Cardiac fibroblast (primary cell): ENCODE measurements at regions not wholly inside any gene's neighbourhood (a gene's known extent, or its start where the extent isn't known, plus 50 kb on each side); places are given as distances from the start of the nearest gene placed in this dataset.

Experiments used
- DNase-seq, 2 donors: peaks; one replicate each; pipeline versions ENCODE4 v3.0.0 to v3.0.0-alpha.2; 2010; ENCODE audit warnings: low read depth in 2 of 2
- H3K4me3 ChIP-seq, 2 donors: replicated peaks in 1 of 2; 1 replicate in 1 of 2; 2 replicates in 1 of 2; pipeline ENCODE4 v1.5.1; 2011; ENCODE audit warnings: low read depth in 2 of 2, low read length in 2 of 2, mild to moderate bottlenecking in 2 of 2, moderate library complexity in 1 of 2
- TF ChIP-seq, protein P1 (sequence below): IDR thresholded peaks from one replicate; pipeline ENCODE4 v1.5.1; 2011; ENCODE audit warnings: low read depth, mild to moderate bottlenecking, low read length, inconsistent platforms

DNA sequence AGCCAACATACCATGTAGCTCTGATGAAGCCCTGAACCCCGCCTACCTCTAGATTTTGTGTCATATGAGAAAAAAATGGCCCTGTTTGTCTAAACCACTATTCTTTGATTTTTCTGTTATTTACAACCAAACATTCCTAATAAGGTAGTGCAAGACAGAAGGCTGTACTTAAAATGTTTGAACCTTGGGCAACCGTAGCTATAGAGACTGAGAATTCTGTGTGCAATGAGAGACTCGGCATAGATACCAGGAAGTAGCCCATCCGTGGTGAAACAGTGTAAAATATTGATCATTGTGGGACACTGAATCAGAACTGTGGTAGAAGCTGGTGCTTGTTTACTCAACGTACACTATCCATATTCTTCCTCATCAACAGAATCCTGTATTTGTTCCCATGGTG is 86.5 kb upstream of the TMCC3 start:
- no peak for DNase-seq
- TF ChIP-seq, protein P1, sequence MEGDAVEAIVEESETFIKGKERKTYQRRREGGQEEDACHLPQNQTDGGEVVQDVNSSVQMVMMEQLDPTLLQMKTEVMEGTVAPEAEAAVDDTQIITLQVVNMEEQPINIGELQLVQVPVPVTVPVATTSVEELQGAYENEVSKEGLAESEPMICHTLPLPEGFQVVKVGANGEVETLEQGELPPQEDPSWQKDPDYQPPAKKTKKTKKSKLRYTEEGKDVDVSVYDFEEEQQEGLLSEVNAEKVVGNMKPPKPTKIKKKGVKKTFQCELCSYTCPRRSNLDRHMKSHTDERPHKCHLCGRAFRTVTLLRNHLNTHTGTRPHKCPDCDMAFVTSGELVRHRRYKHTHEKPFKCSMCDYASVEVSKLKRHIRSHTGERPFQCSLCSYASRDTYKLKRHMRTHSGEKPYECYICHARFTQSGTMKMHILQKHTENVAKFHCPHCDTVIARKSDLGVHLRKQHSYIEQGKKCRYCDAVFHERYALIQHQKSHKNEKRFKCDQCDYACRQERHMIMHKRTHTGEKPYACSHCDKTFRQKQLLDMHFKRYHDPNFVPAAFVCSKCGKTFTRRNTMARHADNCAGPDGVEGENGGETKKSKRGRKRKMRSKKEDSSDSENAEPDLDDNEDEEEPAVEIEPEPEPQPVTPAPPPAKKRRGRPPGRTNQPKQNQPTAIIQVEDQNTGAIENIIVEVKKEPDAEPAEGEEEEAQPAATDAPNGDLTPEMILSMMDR: no peak
- H3K4me3 ChIP-seq: no peak overlapping the region

DNA sequence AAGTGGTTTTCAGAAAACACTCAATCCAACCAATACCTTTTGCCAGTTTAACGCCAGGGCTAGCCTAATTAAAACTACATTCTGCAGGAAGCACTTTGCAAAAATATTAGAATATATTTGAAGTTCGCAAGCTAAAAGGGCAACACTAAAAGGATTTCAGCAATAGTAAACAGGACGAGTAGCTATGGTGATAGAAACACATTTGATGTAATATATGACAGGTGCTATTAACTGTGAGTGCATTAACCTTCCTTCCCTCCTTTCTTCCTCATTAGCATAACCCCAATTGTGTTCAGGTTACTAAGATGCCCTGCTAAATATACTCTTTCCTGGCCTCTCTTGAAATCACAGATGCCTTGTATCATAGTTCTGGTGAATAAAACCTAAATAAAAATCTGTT is 85.6 kb upstream of the TMCC3 start:
- TF ChIP-seq, protein P1: no peak
- no peak overlapping the region for H3K4me3 ChIP-seq
- no peak for DNase-seq

DNA sequence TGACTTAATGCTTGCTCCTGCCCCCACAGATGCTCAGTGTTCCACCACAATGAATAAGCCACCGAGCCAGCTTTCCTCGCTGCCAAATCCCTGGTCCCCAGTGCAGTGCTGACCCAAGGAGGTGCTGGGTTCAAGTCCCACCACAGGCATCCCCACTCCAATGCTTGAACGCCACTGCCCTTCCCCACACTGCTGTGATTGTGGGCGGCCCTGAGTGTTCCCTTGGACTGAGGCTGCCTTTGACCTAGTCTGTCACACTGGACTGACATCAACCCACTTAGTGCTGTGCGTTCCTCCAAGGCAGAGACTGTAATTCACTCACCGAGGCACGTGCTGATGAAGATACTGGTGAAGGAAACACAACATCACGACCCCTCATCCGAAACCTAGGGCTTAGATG is 83.4 kb upstream of the TMCC3 start:
- no peak overlapping the region for H3K4me3 ChIP-seq
- DNase-seq: no peak
- TF ChIP-seq, protein P1: no peak

DNA sequence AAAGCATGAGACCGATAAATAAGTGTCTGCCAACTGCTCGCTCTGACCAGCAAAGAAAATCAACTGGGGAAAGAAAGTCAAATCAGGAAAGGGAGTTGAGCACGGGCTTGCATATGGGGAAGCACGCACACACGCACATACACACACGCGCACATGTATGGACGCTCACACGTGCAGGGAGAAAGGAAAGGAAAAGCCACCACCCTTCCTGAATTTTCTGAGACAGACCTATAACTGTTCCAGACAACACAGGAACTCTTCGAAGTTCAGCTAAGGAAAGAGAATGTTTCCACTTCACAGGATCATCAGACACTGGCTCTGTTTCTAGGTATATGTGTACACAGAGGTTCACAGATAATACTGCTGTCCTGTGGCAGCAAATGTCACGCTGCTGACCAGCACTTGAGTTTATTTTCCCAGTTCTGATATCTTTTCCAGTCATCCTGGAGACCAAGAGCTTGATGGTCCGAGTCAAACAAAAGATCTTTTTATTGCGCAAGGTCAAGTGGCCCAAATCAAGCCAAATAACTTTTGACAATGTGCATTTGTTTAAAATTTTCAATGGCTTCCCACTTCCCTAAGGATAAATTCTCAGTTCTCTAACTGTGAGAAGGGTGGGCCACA is 82.1 kb upstream of the TMCC3 start:
- TF ChIP-seq, protein P1: no peak
- DNase-seq: no peak
- no peak overlapping the region for H3K4me3 ChIP-seq

DNA sequence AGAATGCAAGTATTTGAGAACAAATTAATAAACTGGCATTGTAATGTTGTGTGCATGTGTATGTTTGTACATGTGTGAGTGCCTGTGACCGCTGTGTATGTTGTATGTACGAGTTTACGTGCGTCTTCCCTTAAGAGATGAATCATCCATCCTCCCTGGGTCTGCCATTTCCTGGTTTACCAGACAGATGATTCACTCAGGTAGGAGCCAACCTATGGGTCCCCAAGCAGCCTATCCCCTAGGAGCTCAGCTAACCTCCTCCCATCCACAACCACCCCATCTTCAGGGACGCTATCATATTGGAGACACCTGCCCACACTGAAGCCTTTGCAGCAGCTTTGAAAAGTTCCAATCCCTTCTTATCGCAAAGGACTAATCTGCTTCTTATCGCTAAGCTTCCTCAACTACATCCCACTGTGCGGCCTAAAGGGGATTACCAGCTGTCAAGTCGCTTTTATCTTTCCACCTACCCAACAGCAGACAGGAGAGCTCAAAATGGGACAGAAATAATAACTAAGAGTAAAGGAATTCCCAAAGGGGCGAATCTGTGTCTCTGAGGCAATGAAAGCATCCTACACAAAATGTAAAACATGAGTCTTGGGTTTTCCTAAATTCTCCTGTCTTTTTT is 81.5 kb upstream of the TMCC3 start:
- TF ChIP-seq, protein P1: no peak
- DNase-seq: no peak
- no peak overlapping the region for H3K4me3 ChIP-seq

DNA sequence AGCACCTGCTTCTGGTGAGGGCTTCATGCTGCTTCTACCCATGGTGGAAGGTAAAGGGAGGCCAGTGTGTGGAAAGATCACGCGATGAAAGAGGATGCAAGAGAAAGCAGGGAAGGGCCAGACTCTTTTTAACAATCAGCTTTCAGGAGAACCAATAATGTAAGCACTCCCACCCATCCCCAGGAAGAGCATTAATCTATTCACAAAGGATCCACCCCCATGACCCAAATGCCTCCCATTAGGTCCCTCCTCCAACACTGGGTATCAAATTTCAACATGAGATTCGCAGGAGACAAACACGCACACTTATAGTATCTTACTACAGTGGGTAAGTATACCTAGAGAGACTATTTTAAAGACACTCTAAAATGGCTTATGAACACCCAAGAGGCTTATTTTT is 80.5 kb upstream of the TMCC3 start:
- DNase-seq: no peak
- TF ChIP-seq, protein P1: no peak
- no peak overlapping the region for H3K4me3 ChIP-seq
